ENCODE measurements at regions not wholly inside any gene's neighbourhood (a gene's known extent, or its start where the extent isn't known, plus 50 kb on each side); places are given as distances from the start of the nearest gene placed in this dataset.

DNA sequence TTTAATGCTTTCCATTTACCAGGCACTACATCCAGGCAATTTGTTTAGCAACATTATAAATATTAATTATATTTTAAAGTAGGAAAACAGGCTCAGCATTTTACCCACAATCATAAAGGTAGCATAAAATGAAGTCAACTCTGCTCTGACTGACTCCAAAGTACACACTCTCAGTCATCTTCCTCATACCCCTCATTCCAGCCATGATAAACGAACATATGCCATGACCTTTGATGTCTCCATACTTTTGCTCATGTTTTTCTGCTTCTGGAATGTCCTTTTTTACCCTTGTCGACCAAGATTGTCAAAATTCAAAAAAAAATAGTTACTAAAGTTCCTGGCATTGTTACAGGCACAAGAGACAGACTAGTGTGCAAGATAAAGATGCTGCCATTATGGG lies 77.7 kb upstream of the SOX6 start:
- no peak for DNase-seq (ENCODE audit: low spot score)

DNA sequence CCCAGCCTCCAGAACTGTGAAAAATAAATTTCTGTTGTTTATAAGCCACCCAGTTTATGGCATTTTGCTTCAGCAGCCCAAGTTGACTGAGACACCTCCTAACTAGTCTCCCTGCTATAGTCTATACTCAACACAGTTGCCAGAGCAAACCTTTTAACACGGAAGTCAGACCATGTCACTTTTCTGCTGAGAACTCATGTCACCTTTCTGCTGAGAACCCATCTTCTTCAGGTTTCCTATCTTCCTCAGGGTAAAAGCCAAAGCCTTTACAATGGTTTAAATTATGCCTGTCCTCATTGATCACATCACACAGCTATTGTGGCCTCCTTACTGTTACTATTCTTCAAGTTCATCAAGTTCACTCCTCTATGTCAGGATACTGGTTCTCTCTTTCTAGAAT lies 74.3 kb upstream of the SOX6 start:
- DNase-seq (ENCODE audit: low spot score) = no peak

DNA sequence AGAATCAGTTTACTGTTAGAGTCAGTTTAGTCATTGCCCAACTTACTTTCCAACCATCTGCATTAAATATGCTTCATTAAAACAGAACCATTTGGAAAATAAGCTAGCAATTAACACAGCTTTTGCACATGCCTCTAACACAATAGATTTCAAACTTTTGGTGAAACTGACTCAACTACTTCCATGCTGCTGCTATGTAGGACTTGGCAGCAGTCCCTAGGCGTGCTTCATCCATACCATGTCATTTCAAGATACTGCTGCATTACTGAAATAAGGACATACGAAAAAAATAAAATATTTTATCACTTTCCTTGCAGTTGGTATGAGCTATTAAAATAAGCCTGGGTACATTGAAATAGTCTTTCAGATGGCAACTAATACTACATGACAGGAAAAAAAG lies 65.5 kb upstream of the SOX6 start:
- no peak for DNase-seq (ENCODE audit: low spot score)

DNA sequence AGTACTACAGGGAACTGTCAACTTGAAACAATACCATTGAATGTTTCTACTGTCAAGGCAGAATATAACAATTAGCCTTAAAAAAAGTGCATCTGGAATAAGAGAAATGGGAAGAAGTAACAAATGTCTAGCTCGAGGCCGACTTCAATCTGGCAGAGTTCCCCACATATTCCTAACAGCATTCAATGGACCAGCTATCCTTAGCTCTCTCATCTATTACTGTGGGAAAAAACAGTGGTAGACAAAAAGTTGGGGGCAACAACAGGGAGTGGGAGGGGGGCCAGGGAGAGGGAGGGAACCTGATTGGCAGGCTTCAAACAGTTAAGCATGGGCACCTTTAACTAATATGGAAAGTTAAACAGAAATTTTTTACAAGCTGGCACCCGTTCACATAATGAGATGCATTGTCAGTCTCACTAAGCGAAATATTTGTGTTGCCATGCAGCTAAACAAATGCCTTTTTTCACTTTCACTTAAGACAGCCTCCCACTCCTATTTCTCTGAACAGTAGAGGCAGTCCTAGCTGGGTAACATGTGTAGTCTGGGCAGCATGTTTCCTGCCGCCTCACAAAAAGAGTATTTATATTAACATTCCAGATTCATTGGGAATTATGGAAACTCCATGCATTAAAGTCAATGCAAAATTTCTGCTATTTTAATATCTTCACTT lies 62.2 kb upstream of the SOX6 start:
- DNase-seq (ENCODE audit: low spot score) = no peak

DNA sequence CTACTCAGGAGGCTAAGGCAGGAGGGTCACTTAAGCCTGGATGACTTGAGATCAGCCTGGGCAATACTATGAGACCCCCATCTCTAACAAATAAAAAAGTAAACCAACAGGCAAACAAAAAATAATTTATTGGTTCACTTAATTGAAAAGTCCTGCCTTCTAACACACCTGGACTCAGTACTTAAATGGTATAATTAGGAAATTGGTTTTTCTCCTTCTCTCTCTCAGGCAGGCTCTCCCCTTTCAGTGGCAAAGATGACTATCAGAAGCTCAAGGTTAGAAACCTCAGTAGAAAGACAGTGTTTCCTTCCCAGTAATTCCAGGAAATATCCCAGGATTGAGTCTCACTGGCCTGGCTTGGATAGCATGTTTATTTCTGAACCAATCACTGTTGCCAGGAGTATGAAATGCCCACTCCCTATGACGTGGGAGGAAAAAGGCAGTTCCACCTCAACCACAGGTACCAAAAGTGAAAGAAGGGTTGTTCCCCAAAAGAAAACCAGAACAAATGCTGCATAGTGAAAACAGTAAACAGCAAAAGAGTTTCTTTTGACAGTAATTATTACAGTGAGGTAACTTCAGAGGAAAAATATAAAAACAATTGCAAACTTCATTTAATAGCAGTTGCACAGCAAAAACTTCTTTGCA lies 56.3 kb upstream of the SOX6 start:
- no peak for DNase-seq (ENCODE audit: low spot score)

DNA sequence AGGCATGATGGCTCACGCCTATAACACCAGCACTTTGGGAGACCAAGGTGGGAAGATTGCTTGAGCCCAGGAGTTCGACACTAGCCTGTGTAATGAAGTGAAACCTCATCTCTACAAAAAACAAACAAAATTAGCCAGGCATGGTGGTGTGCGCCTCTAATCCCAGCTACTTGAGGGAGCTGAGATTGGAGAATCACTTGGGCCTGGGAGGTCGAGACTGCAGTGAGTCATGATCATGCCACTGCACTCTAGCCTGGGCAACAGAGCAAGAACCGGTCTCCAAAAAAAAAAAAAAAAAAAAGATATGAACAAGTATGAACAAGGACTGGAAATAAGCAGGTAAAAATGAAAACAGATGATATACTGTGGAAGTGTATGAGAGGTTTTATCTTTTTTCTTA lies 54.1 kb upstream of the SOX6 start:
- DNase-seq (ENCODE audit: low spot score) = no peak

DNA sequence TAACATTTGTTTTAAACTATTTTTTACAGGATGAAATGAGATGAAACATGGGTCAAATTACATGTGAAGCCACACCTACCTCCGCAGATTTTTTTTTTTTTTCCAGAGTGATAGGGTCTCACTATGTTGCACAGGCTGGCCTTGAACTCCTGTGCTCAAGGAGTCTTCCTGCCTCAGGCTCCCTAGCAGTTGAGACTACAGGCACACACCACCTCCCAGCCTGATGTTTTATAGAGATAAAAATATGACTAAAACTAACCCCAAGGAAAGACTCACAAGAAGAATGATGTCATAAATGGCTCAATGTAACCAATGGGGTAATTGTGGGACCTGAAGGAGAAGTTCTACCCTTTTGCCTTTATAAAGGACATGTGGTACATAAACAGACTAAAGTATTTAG lies 52.3 kb upstream of the SOX6 start:
- no peak for DNase-seq (ENCODE audit: low spot score)

DNA sequence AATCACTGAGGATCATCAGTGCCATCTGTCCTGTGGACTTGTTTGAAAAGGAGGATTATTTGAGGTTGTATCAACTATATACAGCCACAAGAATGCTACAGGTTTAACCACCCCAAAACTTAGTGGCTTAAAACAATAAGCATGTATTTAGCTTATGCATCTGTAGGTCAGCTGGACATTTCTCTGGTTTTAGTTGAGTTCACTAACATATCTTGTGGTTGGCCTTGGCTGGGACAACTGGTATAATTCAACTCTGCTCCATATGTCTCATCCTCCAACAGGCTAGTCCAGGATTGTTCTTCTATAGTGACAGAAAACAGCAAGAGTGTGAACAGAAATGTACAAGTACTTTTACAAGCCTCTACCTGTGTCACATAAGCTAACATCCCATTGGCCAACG lies 49.9 kb upstream of the SOX6 start:
- no peak for DNase-seq (ENCODE audit: low spot score)
